CD4-positive, alpha-beta T cell treated with Interleukin-1 beta for 1 hour (primary cell): ENCODE measurements at regions not wholly inside any gene's neighbourhood (a gene's known extent, or its start where the extent isn't known, plus 50 kb on each side); places are given as distances from the start of the nearest gene placed in this dataset.
"Not testable (repeated sequence)": the region's sequence is repeated elsewhere in the genome, so short reads cannot be mapped to it uniquely, and the experiment has no call there.

Experiments used
- DNase-seq, 2 donors: peaks; one replicate each; pipeline ENCODE4 v3.0.0-alpha.2; 2020 to 2022

GRCh38 chr10:57952741-57953140 lies 315.0 kb downstream of the IPMK start:
- DNase-seq: no peak

GRCh38 chr10:57950442-57950974 lies 317.2 kb downstream of the IPMK start:
- DNase-seq: no peak

GRCh38 chr10:57948796-57949195 lies 318.9 kb downstream of the IPMK start:
- DNase-seq: no peak

GRCh38 chr10:57946833-57947232 lies 320.9 kb downstream of the IPMK start:
- DNase-seq: no peak

- DNase-seq: no peak
These were observed 324.0 kb downstream of the IPMK start for GRCh38 chr10:57943701-57944100.

- DNase-seq: no peak
These were observed 342.6 kb downstream of the IPMK start for GRCh38 chr10:57925045-57925444.

- DNase-seq: no peak
These were observed 346.6 kb downstream of the IPMK start for GRCh38 chr10:57921140-57921539.

- DNase-seq: no peak
These were observed 347.8 kb downstream of the IPMK start for GRCh38 chr10:57919864-57920263.

- no peak for DNase-seq
These were observed 350.7 kb downstream of the IPMK start for GRCh38 chr10:57917019-57917418.

- DNase-seq: no peak
These were observed 361.8 kb downstream of the IPMK start for GRCh38 chr10:57905861-57906260.

- DNase-seq: no peak
These were observed 362.7 kb downstream of the IPMK start for GRCh38 chr10:57905010-57905409.

GRCh38 chr10:57898231-57898630 lies 369.5 kb downstream of the IPMK start:
- DNase-seq: no peak

GRCh38 chr10:57897611-57898010 lies 370.1 kb downstream of the IPMK start:
- no peak for DNase-seq

GRCh38 chr10:57894361-57894760 lies 373.3 kb downstream of the IPMK start:
- DNase-seq: no peak

GRCh38 chr10:57891201-57892006 lies 376.3 kb downstream of the IPMK start:
- no peak for DNase-seq

- no peak for DNase-seq
These were observed 377.0 kb downstream of the IPMK start for GRCh38 chr10:57890691-57891090.

- not testable (repeated sequence) for DNase-seq
These were observed 382.1 kb downstream of the IPMK start for GRCh38 chr10:57885618-57885968.

GRCh38 chr10:57884965-57885617 lies 382.6 kb downstream of the IPMK start:
- no peak for DNase-seq

GRCh38 chr10:57884407-57884806 lies 383.3 kb downstream of the IPMK start:
- no peak for DNase-seq

GRCh38 chr10:57880446-57881227 lies 387.1 kb downstream of the IPMK start:
- no peak for DNase-seq

- DNase-seq: no peak
These were observed 392.9 kb downstream of the IPMK start for GRCh38 chr10:57874810-57875209.

- no peak for DNase-seq
These were observed 400.5 kb downstream of the IPMK start for GRCh38 chr10:57867241-57867640.
